ENCODE measurements at regions not wholly inside any gene's neighbourhood (a gene's known extent, or its start where the extent isn't known, plus 50 kb on each side); places are given as distances from the start of the nearest gene placed in this dataset.

DNA sequence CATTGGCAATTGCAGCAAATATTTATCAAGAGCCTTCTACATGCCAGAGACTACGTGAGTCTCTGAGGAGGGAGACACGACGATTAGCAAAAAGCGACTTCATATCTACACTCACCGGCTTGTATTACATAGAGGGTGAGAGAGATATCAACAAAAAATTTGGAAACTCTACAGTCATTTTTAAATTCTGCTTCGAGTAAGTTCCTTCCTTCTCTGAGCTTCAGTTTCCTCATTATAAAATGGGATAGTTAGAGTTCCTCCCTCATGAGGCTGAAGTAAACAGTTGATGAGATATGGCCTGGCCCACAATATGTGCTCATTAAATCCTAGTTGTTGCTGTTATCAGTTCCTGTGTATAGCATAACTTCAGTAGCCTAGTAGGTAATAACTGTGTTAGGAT lies 64.1 kb upstream of the SIRPA start:
- H3K27ac Mint-ChIP-seq = no peak overlapping the region
- H3K4me3 Mint-ChIP-seq = no peak overlapping the region
- CTCF ChIA-PET = no interaction called here

DNA sequence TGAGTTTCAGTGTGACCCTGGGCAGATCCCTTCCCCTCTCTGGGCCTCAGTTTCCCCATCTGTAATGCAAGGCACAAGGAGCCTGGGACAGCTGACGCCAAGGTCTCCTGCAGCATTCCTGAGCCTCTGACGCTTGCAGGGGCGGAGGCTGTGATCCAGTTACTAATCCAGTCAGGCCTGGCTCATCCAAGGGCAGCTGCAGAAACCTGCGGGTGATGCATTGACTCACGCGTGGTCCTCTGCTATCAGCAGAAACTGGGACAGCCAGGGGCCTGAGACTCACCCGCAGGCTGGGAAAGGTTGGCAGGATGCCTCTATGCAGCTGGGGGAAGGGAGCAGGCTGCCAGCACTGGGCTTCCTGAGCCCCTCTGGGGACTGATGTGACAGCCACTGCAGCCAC lies 65.0 kb upstream of the SIRPA start:
- no peaks in the 10 kb centered on the region for H3K36me3 Mint-ChIP-seq
- H3K9me3 Mint-ChIP-seq = no peaks in the 10 kb centered on the region
- CTCF ChIA-PET = no interaction called here
- DNase-seq = no peak
- H3K27me3 Mint-ChIP-seq = peaks cover 26% of the 10 kb centered on the region
- no peak overlapping the region for H3K4me3 Mint-ChIP-seq
- no peak overlapping the region for H3K27ac Mint-ChIP-seq
- H3K4me1 Mint-ChIP-seq = no peaks in the 10 kb centered on the region

More for the DNA sequence above, 64.1 kb upstream of the SIRPA start:
- Mint-ChIP-seq H3K4me1 (no peaks in the 10 kb centered on the region), H3K9me3 (no peaks in the 10 kb centered on the region), H3K36me3 (no peaks in the 10 kb centered on the region), H3K27me3 (peaks cover 33% of the 10 kb centered on the region)
- no peak for DNase-seq

- Mint-ChIP-seq H3K27me3 (peaks cover 25% of the 10 kb centered on the region), H3K27ac (no peak overlapping the region), H3K4me1 (no peaks in the 10 kb centered on the region), H3K36me3 (no peaks in the 10 kb centered on the region), H3K4me3 (no peak overlapping the region), H3K9me3 (no peaks in the 10 kb centered on the region)
- DNase-seq = no peak
- CTCF ChIA-PET = no interaction called here
Measured at GRCh38 chr20:1829531-1829930, 65.7 kb upstream of the SIRPA start.

DNA sequence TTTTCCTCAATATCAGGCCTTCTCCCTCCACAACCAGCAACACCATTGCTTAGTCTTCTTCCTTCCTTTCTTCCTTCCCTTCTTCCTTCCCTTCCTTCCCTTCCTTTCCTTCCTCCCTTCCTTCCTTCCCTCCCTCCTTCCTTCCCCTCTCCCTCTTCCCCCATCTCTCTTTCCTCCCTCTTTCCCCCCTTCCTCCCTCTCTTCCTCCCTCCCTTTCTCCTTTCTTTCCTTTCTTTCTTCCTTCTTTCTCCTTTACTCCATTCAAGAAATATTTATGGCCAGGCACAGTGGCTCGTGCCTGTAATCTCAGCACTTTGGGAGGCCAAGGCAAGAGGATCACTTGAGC lies 66.4 kb upstream of the SIRPA start:
- no peaks in the 10 kb centered on the region for H3K36me3 Mint-ChIP-seq
- no peak overlapping the region for H3K27ac Mint-ChIP-seq
- H3K4me1 Mint-ChIP-seq = no peaks in the 10 kb centered on the region
- CTCF ChIA-PET = no interaction called here
- no peak for DNase-seq
- peaks cover 25% of the 10 kb centered on the region for H3K27me3 Mint-ChIP-seq
- no peaks in the 10 kb centered on the region for H3K9me3 Mint-ChIP-seq
- H3K4me3 Mint-ChIP-seq = no peak overlapping the region

DNA sequence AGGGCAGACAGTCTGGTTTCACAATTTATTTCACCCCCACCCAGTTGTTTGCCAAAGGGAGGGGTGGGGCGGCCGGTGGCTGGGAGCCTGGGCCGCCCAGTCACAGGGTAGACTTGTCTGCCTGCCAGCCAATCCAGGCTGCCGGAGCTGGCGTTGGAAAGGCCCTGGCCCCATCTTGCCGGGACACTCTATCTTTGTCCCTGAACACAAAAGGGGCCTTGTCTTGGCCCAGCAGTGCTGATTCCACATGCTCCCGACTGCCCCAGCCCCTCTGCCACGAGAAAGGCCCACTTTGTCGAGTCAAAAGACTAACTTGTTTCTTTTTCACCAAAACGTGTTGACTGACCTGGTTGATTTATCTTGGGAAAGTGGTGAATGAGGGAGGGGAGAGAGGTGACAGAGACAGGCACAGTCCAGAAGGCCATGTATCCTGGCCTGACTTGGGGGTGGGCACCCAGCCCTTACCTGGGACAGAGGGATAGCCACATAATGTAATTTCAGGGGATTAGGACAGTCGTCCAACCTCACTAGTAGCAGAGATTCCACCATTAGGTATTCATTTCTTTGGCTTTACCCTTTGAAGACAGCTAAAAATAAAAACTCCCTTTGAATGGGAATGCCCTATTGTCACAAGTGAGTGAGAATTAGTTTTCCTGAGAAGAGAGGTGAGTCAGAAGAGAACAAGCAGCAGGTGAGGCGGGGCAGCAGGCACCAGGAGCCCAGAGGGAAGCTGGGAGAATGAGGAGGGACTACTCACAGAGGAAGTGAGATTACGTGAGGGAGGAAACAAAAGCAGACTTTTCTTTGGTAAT lies 67.0 kb upstream of the SIRPA start:
- no peak for DNase-seq
- Mint-ChIP-seq H3K27ac (no peak overlapping the region), H3K4me3 (no peak overlapping the region), H3K9me3 (peaks cover 1% of the 10 kb centered on the region), H3K27me3 (peaks cover 25% of the 10 kb centered on the region), H3K4me1 (no peaks in the 10 kb centered on the region), H3K36me3 (no peaks in the 10 kb centered on the region)
- CTCF ChIA-PET = no interaction called here

DNA sequence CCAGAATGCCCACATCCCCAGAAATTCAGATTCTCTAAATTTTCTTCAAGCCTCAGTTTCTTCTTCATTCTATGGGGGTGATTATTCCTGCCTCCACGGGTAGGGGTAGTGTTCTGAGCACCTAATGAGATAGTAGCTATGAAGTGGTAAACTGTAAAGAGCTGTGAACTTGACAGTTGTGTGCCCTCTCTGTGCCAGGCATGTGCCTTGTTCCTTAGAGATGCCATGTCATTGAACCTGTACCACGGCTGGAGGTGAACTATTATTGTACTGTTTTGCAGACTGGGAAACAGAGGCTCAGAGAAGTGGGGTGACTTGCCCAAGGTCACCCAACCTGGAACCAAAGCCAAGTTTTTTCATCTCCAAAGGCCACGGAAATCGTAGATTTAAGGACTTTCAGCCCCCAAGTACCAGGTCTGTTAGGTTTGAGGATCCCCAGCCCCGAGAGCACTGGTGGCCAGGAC lies 67.7 kb upstream of the SIRPA start:
- Mint-ChIP-seq H3K27ac (no peak overlapping the region), H3K27me3 (peaks cover 24% of the 10 kb centered on the region), H3K36me3 (no peaks in the 10 kb centered on the region), H3K9me3 (peaks cover 5% of the 10 kb centered on the region), H3K4me1 (no peaks in the 10 kb centered on the region), H3K4me3 (no peak overlapping the region)
- CTCF ChIA-PET = no interaction called here
- DNase-seq = no peak

DNA sequence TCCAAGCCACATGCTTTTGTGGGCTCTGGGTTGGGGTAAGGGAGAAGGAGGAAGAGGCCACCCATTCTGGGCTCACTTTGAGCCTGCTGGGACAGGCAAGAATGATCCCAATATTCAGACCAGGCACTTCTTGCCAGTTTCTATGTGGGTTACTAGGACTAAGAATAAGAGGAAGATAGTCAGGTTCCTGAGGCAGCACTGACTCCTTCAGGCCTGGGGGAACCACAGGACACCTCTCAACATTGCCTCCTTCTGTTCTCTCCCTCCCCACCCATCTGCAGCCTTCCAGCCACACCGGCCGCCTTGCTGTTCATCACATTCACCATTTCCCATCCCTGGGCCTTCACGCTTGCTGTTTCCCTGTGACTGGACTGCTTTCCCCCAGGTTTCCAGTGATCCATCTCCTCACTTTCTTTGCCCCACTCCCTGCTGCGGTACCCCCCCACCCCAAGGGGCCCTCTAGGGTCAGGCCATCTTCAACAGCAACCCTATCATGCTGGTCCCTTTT lies 69.2 kb upstream of the SIRPA start:
- Mint-ChIP-seq H3K4me1 (no peaks in the 10 kb centered on the region), H3K27me3 (peaks cover 31% of the 10 kb centered on the region), H3K4me3 (no peak overlapping the region), H3K9me3 (peaks cover 15% of the 10 kb centered on the region), H3K27ac (no peak overlapping the region), H3K36me3 (no peaks in the 10 kb centered on the region)
- no peak for DNase-seq
- CTCF ChIA-PET = no interaction called here

DNA sequence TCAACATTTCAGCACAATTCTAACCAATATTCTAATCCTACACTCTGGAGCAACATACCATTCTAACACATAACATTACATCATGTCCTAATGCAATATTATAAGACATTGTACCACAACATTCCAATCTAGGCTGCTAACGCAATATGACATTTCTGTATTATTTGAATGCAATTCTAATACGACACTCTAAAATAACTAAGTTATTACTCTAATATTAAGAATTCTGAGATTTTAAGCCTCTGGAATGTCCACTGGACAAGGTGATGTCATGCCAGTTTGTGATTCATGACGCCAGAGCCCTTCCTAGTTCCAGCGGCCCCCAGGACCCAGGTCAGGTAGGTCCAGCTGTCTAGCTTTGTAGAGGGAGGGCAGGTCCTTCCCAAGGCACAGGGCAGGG lies 69.7 kb upstream of the SIRPA start:
- no peak for DNase-seq
- Mint-ChIP-seq H3K27ac (no peak overlapping the region), H3K4me1 (no peaks in the 10 kb centered on the region), H3K9me3 (peaks cover 15% of the 10 kb centered on the region), H3K36me3 (no peaks in the 10 kb centered on the region), H3K4me3 (no peak overlapping the region), H3K27me3 (peaks cover 32% of the 10 kb centered on the region)
- CTCF ChIA-PET = no interaction called here

DNA sequence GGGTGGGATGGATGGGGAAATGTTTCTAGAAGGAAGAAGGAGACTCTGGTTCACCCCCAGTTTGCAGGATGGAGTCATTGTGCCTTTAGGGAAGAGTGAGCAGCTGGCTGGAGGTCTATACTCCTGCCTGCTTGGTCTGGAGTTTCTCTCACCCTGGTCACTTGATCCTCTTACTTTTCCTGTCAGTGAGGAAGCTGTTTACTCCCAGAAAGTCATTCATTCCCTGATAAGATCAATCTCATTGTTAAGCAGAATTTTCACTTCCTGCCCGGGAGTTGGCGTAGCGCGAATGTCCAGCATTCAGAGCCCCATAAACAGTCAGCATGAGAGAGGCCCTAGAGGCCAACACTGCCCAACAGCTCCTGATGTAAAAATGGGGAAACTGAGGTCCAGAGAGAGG lies 70.4 kb upstream of the SIRPA start:
- Mint-ChIP-seq H3K27ac (no peak overlapping the region), H3K9me3 (peaks cover 15% of the 10 kb centered on the region), H3K27me3 (peaks cover 37% of the 10 kb centered on the region), H3K4me3 (no peak overlapping the region), H3K4me1 (no peaks in the 10 kb centered on the region), H3K36me3 (no peaks in the 10 kb centered on the region)
- CTCF ChIA-PET = interaction anchor here (1.4 kb wide), 1 partner anchor 23 kb away, joined by 4 read pairs; no protein-coding TSS in a partner anchor
- no peak for DNase-seq

- no peaks in the 10 kb centered on the region for H3K4me1 Mint-ChIP-seq
- H3K9me3 Mint-ChIP-seq = peaks cover 15% of the 10 kb centered on the region
- no peak for DNase-seq
- peaks cover 43% of the 10 kb centered on the region for H3K27me3 Mint-ChIP-seq
- H3K4me3 Mint-ChIP-seq = no peak overlapping the region
- CTCF ChIA-PET = interaction anchor here (1.4 kb wide), 1 partner anchor 22 kb away, joined by 4 read pairs; no protein-coding TSS in a partner anchor
- no peaks in the 10 kb centered on the region for H3K36me3 Mint-ChIP-seq
- no peak overlapping the region for H3K27ac Mint-ChIP-seq
Measured at GRCh38 chr20:1824181-1824580, 71.0 kb upstream of the SIRPA start.

GRCh38 chr20:1823450-1823844 lies 71.8 kb upstream of the SIRPA start:
- H3K4me3 Mint-ChIP-seq = no peak overlapping the region
- DNase-seq = no peak
- no peaks in the 10 kb centered on the region for H3K4me1 Mint-ChIP-seq
- H3K27ac Mint-ChIP-seq = no peak overlapping the region
- peaks cover 15% of the 10 kb centered on the region for H3K9me3 Mint-ChIP-seq
- H3K36me3 Mint-ChIP-seq = no peaks in the 10 kb centered on the region
- CTCF ChIA-PET = interaction anchor here (1.4 kb wide), 1 partner anchor 21 kb away, joined by 4 read pairs; no protein-coding TSS in a partner anchor
- peaks cover 43% of the 10 kb centered on the region for H3K27me3 Mint-ChIP-seq

GRCh38 chr20:1822564-1823449 lies 72.4 kb upstream of the SIRPA start:
- Mint-ChIP-seq H3K27ac (no peak overlapping the region), H3K27me3 (peaks cover 46% of the 10 kb centered on the region), H3K36me3 (no peaks in the 10 kb centered on the region), H3K4me3 (no peak overlapping the region), H3K4me1 (peaks cover 3% of the 10 kb centered on the region), H3K9me3 (peaks cover 15% of the 10 kb centered on the region)
- no peak for DNase-seq
- CTCF ChIA-PET = interaction anchor here (1.0 kb wide), 1 partner anchor 33 kb away, joined by 3 read pairs; no protein-coding TSS in a partner anchor

DNA sequence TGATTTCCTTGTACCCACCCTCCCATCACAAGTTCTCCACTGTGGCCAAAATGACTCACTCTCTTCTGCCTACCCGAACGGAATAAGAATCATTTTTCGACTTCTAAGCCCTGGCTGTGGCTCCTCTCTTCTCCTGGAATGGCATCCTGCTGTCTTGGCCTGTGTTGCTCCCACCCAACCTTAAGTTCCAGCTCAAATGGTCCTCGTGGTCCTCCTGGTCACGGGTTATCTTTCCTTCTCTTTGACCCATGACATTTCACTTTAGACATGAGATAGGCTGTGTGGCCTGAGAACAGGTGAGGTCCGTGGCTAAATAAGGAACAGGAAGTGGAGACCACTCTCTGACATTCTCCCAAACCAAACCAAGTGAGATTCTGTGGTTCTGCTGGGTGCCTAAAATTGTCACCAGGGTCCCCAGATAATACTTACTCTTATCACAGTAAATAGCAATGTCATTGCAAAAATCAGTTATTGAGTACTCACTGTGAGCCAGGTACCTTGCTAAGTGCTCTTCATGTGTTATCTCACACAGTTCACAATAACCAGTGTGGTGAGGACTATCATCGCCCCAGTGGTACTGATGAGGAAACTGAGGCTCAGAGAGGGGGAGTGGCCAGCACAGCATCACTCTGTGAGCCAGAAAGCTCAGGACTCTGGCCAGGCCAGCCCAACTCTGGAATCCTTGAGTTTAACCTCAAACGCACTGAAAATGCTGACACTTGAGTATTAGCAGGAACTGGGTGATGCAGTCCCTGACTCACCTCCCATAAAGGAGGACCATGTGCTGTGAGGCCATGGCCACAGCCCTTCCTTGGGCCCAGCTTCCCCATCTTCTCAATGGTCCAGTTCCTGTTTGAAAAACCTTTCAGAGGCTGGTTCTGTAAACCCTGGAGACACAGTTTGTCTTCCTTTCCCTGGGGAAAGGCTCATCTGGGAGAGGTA lies 74.8 kb upstream of the SIRPA start:
- Mint-ChIP-seq H3K9me3 (peaks cover 15% of the 10 kb centered on the region), H3K4me1 (peaks cover 12% of the 10 kb centered on the region), H3K36me3 (no peaks in the 10 kb centered on the region), H3K27ac (no peak overlapping the region), H3K27me3 (peaks cover 60% of the 10 kb centered on the region), H3K4me3 (no peak overlapping the region)
- CTCF ChIA-PET = no interaction called here
- DNase-seq = no peak
